ENCODE measurements at regions not wholly inside any gene's neighbourhood (a gene's known extent, or its start where the extent isn't known, plus 50 kb on each side); places are given as distances from the start of the nearest gene placed in this dataset.

DNA sequence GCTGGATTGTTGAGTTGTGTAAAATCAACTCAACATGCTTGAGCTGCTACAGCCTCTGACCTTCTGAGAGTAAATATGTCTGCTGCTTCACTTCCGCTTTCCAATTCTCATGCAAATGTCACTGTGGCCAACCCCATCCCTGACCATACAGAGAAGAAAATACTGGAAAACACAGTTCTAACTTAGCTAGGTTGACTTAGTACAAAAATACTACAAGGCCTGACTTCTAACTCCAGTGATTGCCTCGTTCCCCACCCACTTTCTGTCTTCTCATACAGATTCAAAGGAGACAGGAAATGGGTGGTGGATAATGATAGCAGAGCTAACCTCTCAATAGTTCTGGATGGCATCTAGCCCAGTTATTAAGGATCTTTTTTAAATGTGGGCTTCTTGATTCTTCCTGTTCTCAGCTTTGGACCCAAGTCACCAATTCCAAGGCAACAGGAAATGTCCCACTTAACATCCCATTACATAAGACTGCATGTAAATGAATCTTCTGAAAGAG, 226.6 kb upstream of the SLC24A2 start:
- no peak overlapping the region for H3K27ac ChIP-seq (ENCODE audit: low read depth, low read length)
- H3K36me3 ChIP-seq (ENCODE audit: control insufficient read depth, insufficient read depth, low read length) = no peaks in the 10 kb centered on the region
- no peak for DNase-seq
- TF ChIP-seq, protein P1, sequence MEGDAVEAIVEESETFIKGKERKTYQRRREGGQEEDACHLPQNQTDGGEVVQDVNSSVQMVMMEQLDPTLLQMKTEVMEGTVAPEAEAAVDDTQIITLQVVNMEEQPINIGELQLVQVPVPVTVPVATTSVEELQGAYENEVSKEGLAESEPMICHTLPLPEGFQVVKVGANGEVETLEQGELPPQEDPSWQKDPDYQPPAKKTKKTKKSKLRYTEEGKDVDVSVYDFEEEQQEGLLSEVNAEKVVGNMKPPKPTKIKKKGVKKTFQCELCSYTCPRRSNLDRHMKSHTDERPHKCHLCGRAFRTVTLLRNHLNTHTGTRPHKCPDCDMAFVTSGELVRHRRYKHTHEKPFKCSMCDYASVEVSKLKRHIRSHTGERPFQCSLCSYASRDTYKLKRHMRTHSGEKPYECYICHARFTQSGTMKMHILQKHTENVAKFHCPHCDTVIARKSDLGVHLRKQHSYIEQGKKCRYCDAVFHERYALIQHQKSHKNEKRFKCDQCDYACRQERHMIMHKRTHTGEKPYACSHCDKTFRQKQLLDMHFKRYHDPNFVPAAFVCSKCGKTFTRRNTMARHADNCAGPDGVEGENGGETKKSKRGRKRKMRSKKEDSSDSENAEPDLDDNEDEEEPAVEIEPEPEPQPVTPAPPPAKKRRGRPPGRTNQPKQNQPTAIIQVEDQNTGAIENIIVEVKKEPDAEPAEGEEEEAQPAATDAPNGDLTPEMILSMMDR (conservative IDR thresholded peaks at IDR 0.05) = no peak
- H3K27ac Mint-ChIP-seq = no peak overlapping the region
- H3K9ac ChIP-seq (ENCODE audit: extremely low read depth, low read length, poor library complexity, severe bottlenecking) = no peak overlapping the region
- H3K4me1 ChIP-seq (ENCODE audit: control insufficient read depth, insufficient read depth, low read length) = no peaks in the 10 kb centered on the region
- H3K4me3 Mint-ChIP-seq = no peak overlapping the region
- no peaks in the 10 kb centered on the region for H3K27me3 ChIP-seq (ENCODE audit: control insufficient read depth, insufficient read depth, low read length, poor library complexity, severe bottlenecking)
- no peak overlapping the region for H3K4me3 ChIP-seq (ENCODE audit: low read length)
- peaks cover 15% of the 10 kb centered on the region for H3K9me3 ChIP-seq (ENCODE audit: control insufficient read depth, low read length)
- 91% methylated on average over 2 of the region's 2 CpGs; no CpG with 5 or more reads in 1 of the 2 experiments for WGBS, 2 experiments (ENCODE audit: insufficient coverage in 1 of 2, insufficient read length in 1 of 2)
- H3K9me3 Mint-ChIP-seq = peaks cover 12% of the 10 kb centered on the region
- no peaks in the 10 kb centered on the region for H3K36me3 Mint-ChIP-seq (ENCODE audit: low read depth)
- H3K4me1 Mint-ChIP-seq = peaks cover 1% of the 10 kb centered on the region
- H3K27me3 Mint-ChIP-seq (ENCODE audit: insufficient read depth) = peaks cover 4% of the 10 kb centered on the region

DNA sequence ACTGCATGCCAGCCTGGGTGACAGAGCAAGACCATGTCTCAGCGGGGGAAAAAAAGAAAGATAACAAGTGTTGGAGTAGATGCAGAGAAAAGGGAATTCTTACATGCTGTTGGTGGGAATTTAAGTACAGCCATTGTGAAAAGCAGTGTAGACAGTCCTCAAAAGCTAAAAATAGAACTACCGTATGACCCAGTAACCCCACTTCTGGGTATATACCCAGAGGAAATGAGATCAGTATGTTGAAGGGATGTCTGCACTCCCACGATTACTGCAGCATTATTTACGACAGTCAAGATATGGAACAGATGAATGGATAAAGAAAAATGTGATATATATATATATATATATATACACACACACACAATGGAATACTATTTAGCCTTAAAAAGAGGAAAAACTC, 225.3 kb upstream of the SLC24A2 start:
- Histone ChIP-seq H3K9ac (ENCODE audit: extremely low read depth, low read length, poor library complexity, severe bottlenecking) (no peak overlapping the region), H3K36me3 (ENCODE audit: control insufficient read depth, insufficient read depth, low read length) (no peaks in the 10 kb centered on the region), H3K27ac (ENCODE audit: low read depth, low read length) (no peak overlapping the region), H3K9me3 (ENCODE audit: control insufficient read depth, low read length) (peaks cover 15% of the 10 kb centered on the region), H3K4me1 (ENCODE audit: control insufficient read depth, insufficient read depth, low read length) (no peaks in the 10 kb centered on the region), H3K27me3 (ENCODE audit: control insufficient read depth, insufficient read depth, low read length, poor library complexity, severe bottlenecking) (no peaks in the 10 kb centered on the region), H3K4me3 (ENCODE audit: low read length) (no peak overlapping the region)
- Mint-ChIP-seq H3K9me3 (peaks cover 12% of the 10 kb centered on the region), H3K27me3 (ENCODE audit: insufficient read depth) (no peaks in the 10 kb centered on the region), H3K27ac (no peak overlapping the region), H3K4me3 (no peak overlapping the region), H3K4me1 (peaks cover 1% of the 10 kb centered on the region), H3K36me3 (ENCODE audit: low read depth) (no peaks in the 10 kb centered on the region)
- DNase-seq = no peak
- 88 to 90% methylated on average over 2 to 3 of the region's 4 CpGs for WGBS, 2 experiments (ENCODE audit: insufficient coverage in 1 of 2, insufficient read length in 1 of 2)
- TF ChIP-seq, protein P1 (conservative IDR thresholded peaks at IDR 0.05) = no peak

DNA sequence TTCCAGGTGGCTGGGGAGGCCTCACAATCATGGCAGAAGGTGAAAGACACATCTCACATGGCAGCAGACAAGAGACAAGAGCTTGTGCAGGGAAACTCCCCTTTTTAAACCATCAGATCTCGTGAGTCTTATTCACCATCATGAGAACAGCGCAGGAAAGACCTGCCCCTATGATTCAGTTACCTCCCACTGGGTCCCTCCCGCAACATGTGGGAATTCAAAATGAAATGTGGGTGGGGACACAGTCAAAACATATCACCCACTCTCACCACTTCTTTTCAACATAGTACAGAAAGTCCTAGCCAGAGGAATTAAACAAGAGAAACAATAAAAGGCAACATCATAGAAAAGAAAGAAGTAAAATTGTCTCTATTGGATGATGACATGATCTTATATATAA, 223.4 kb upstream of the SLC24A2 start:
- H3K9ac ChIP-seq (ENCODE audit: extremely low read depth, low read length, poor library complexity, severe bottlenecking) = no peak overlapping the region
- Mint-ChIP-seq H3K27ac (no peak overlapping the region), H3K4me3 (no peak overlapping the region), H3K27me3 (ENCODE audit: insufficient read depth) (no peaks in the 10 kb centered on the region), H3K9me3 (peaks cover 12% of the 10 kb centered on the region), H3K36me3 (ENCODE audit: low read depth) (no peaks in the 10 kb centered on the region), H3K4me1 (peaks cover 1% of the 10 kb centered on the region)
- H3K9me3 ChIP-seq (ENCODE audit: control insufficient read depth, low read length) = peaks cover 15% of the 10 kb centered on the region
- H3K4me3 ChIP-seq (ENCODE audit: low read length) = no peak overlapping the region
- no peaks in the 10 kb centered on the region for H3K36me3 ChIP-seq (ENCODE audit: control insufficient read depth, insufficient read depth, low read length)
- H3K27me3 ChIP-seq (ENCODE audit: control insufficient read depth, insufficient read depth, low read length, poor library complexity, severe bottlenecking) = no peaks in the 10 kb centered on the region
- no peak for DNase-seq
- 87% methylated on average over 3 of the region's 3 CpGs; no CpG with 5 or more reads in 1 of the 2 experiments for WGBS, 2 experiments (ENCODE audit: insufficient coverage in 1 of 2, insufficient read length in 1 of 2)
- H3K4me1 ChIP-seq (ENCODE audit: control insufficient read depth, insufficient read depth, low read length) = no peaks in the 10 kb centered on the region
- TF ChIP-seq, protein P1 (conservative IDR thresholded peaks at IDR 0.05) = no peak
- H3K27ac ChIP-seq (ENCODE audit: low read depth, low read length) = no peak overlapping the region

Data from endodermal cell (in vitro differentiated cells).